K562 (cell line): ENCODE measurements at regions not wholly inside any gene's neighbourhood (a gene's known extent, or its start where the extent isn't known, plus 50 kb on each side); places are given as distances from the start of the nearest gene placed in this dataset.

Experiments
- ATAC-seq: fragments of 200-7000 bp; cut with Tn5 transposase; 3 replicates; pipeline ENCODE4 v1.9.1; 2020; ENCODE audit warnings: moderate library complexity
- BruUV-seq: library from RNA; stranded (reverse); fragments of 400-500 nt; replicated peaks from 2 replicates; lab custom pipeline; 2021; lab: Mats Ljungman, UMichigan
- CTCF ChIA-PET: fragments of 300-600 bp; formaldehyde crosslinking; extraction: SDS; loops from one replicate; lab custom pipeline; 2021; ENCODE audit warnings: low intra/inter-chr PET ratio; lab: Yijun Ruan, JAX
- POLR2A ChIA-PET: fragments of 300-600, 350-650 bp; sonication (Branson Sonifier 250); formaldehyde crosslinking; extraction: SDS; loops from one replicate; lab custom pipeline; 2021; ENCODE audit warnings: antibody characterized with exemption, inconsistent platforms; lab: Yijun Ruan, JAX
- DNase-seq, 4 experiments: peaks; one replicate each; pipeline versions ENCODE4 v3.0.0 to v3.0.0-alpha.2; 2011 to 2018; ENCODE audit warnings: low spot score in 3 of 4, mixed read lengths in 3 of 4; ENCODE audit errors: extremely low read depth in 1 of 4
- FAIRE-seq: peaks from 2 replicates; lab custom pipeline; 2011; peaks lifted over from hg19 to GRCh38; lab: Jason Lieb, UNC
- H2AFZ ChIP-seq: 2 replicates; pipeline ENCODE4 v1.6.0; 2011; ENCODE audit warnings: low read depth, low read length, control low read depth, inconsistent platforms
- H3K27ac ChIP-seq: fragments of 200-600 bp; 3 replicates; pipeline ENCODE4 v1.8.0; 2011; ENCODE audit warnings: low read depth, mild to moderate bottlenecking, control low read depth, inconsistent platforms, low read length, moderate library complexity, mixed read lengths; ENCODE audit errors: extremely low read depth
- H3K27me3 ChIP-seq, 2 experiments: fragments of 300-600 bp in 1 of 2; 2 replicates in 1 of 2; 3 replicates in 1 of 2; pipeline versions ENCODE4 v1.6.0 to v1.8.0; 2011; ENCODE audit warnings: inconsistent platforms in 2 of 2, low read length in 2 of 2, mild to moderate bottlenecking in 1 of 2, mixed read lengths in 1 of 2, moderate library complexity in 1 of 2; ENCODE audit not compliant: control insufficient read depth in 2 of 2, insufficient read depth in 2 of 2
- H3K36me3 ChIP-seq: fragments of 300-600 bp; 3 replicates; pipeline ENCODE4 v1.8.0; 2011; ENCODE audit warnings: mild to moderate bottlenecking, low read length, inconsistent platforms; ENCODE audit not compliant: control insufficient read depth, insufficient read depth
- H3K4me1 ChIP-seq, 2 experiments: fragments of 200-600 bp in 1 of 2; replicated peaks in 1 of 2; 2 replicates in 1 of 2; 3 replicates in 1 of 2; pipeline versions ENCODE4 v1.5.1 to v1.8.0; 2011; ENCODE audit warnings: inconsistent platforms in 2 of 2, low read length in 2 of 2, mild to moderate bottlenecking in 1 of 2, mixed read lengths in 1 of 2, moderate library complexity in 1 of 2; ENCODE audit not compliant: control insufficient read depth in 2 of 2, insufficient read depth in 2 of 2
- H3K4me2 ChIP-seq: 2 replicates; pipeline ENCODE4 v1.6.1; 2011; ENCODE audit warnings: low read length, control low read depth, inconsistent platforms, mixed read lengths; ENCODE audit not compliant: insufficient read depth
- H3K4me3 ChIP-seq: fragments of 200-600 bp; sonication (generic), shearing (Covaris generic); 2 replicates; pipeline ENCODE4 v1.5.1; 2016; ENCODE audit warnings: control low read depth, inconsistent platforms
- H3K79me2 ChIP-seq: fragments of 200-600 bp; 3 replicates; pipeline ENCODE4 v1.8.0; 2011; ENCODE audit warnings: low read length, inconsistent platforms; ENCODE audit not compliant: control insufficient read depth, insufficient read depth
- H3K9ac ChIP-seq, 2 experiments: 2 replicates each; pipeline versions ENCODE4 v1.6.0 to v1.6.1; 2011; ENCODE audit warnings: low read depth in 2 of 2, low read length in 2 of 2, control low read depth in 1 of 2, inconsistent platforms in 1 of 2, mild to moderate bottlenecking in 1 of 2, mixed read lengths in 1 of 2; ENCODE audit not compliant: insufficient read depth in 1 of 2
- H3K9me1 ChIP-seq: one replicate; pipeline ENCODE4 v1.6.0; 2011; ENCODE audit warnings: inconsistent platforms, mild to moderate bottlenecking, low read length, moderate library complexity; ENCODE audit not compliant: control insufficient read depth, insufficient read depth
- H3K9me3 ChIP-seq: replicated peaks from 2 replicates; pipeline ENCODE4 v1.5.1; 2011; ENCODE audit warnings: low read depth, low read length, inconsistent platforms; ENCODE audit not compliant: control insufficient read depth, insufficient read depth
- H4K20me1 ChIP-seq: replicated peaks from 2 replicates; pipeline ENCODE4 v1.6.1; 2011; ENCODE audit warnings: low read length, inconsistent platforms, mixed read lengths; ENCODE audit not compliant: control insufficient read depth, insufficient read depth
- ARID2 ChIP-seq: fragments of 450-650 bp; IDR thresholded peaks from 2 replicates; pipeline ENCODE4 v1.6.1; 2017; ENCODE audit warnings: antibody characterized with exemption, mild to moderate bottlenecking
- CHD7 ChIP-seq: fragments of 200-600 bp; sonication (generic); IDR thresholded peaks from one replicate; pipeline ENCODE4 v1.6.1; 2012; ENCODE audit warnings: mild to moderate bottlenecking, low read depth, low read length, inconsistent platforms
- GTF2B ChIP-seq: IDR thresholded peaks from 2 replicates; pipeline ENCODE4 v1.6.1; 2011; ENCODE audit not compliant: insufficient read length; ENCODE audit errors: extremely low read depth
- NFATC3 ChIP-seq: fragments of 450-650 bp; IDR thresholded peaks from 2 replicates; pipeline ENCODE4 v1.6.1; 2017; ENCODE audit warnings: mild to moderate bottlenecking
- RAD21 ChIP-seq, 2 experiments: fragments of 250-450 bp in 1 of 2; fragments of 450-650 bp in 1 of 2; sonication (Bioruptor Pico) in 1 of 2; formaldehyde crosslinking in 1 of 2; IDR thresholded peaks in 1 of 2; conservative IDR thresholded peaks in 1 of 2; 2 replicates each; pipeline versions ENCODE4 v1.4.0 to v1.8.0; 2020 to 2022; ENCODE audit warnings: mild to moderate bottlenecking in 2 of 2, moderate library complexity in 1 of 2
- SP2 ChIP-seq: IDR thresholded peaks from 2 replicates; pipeline ENCODE4 v1.6.1; 2011; ENCODE audit warnings: mild to moderate bottlenecking, low read depth, low read length, moderate library complexity; ENCODE audit not compliant: poor library complexity, severe bottlenecking; ENCODE audit errors: extremely low read depth
- WGBS: fragments of 100-300 bp; shearing (Covaris generic); methylation state at CpG from one replicate; pipeline ENCODE4 v1.1.6; 2016; ENCODE audit warnings: low coverage, mixed read lengths; ENCODE audit not compliant: insufficient coverage; ENCODE audit errors: missing lambda C conversion rate; 5-methylcytosine and 5-hydroxymethylcytosine counted together
- in situ Hi-C: fragments of 300-500 bp; cut with MboI; formaldehyde crosslinking; loops from 4 replicates; pipeline ENCODE4 v1.15.0; 2018; ENCODE audit warnings: inconsistent platforms, mixed read lengths
- intact Hi-C: fragments of 100-400 bp; cut with micrococcal nuclease; formaldehyde crosslinking; loops from 2 replicates; pipeline ENCODE4 v1.14.2; 2022
- TF ChIP-seq, protein P1 (sequence below): fragments of 450-650 bp; formaldehyde crosslinking; IDR thresholded peaks from 2 replicates; pipeline ENCODE4 v1.4.0; 2020; ENCODE audit warnings: mild to moderate bottlenecking

- CTCF ChIA-PET: no interaction called here
- BruUV-seq: no TSS peak
- TF ChIP-seq, protein P1, sequence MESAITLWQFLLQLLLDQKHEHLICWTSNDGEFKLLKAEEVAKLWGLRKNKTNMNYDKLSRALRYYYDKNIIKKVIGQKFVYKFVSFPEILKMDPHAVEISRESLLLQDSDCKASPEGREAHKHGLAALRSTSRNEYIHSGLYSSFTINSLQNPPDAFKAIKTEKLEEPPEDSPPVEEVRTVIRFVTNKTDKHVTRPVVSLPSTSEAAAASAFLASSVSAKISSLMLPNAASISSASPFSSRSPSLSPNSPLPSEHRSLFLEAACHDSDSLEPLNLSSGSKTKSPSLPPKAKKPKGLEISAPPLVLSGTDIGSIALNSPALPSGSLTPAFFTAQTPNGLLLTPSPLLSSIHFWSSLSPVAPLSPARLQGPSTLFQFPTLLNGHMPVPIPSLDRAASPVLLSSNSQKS (CRISPR knock-in tag): no peak
- TF ChIP-seq ARID2 (no peak), NFATC3 (no peak), GTF2B (no peak), CHD7 (no peak), SP2 (no peak), RAD21 (CRISPR knock-in tag; conservative IDR thresholded peaks at IDR 0.05 in 1 of 2, IDR thresholded peaks at IDR 0.05 in 1 of 2) (no peak)
Measured at GRCh38 chr5:142221091-142221860, 103.5 kb downstream of the SPRY4 start.

More at GRCh38 chr5:142221091-142221860, 103.5 kb downstream of the SPRY4 start:
- Histone ChIP-seq H3K4me2 (no peak overlapping the region), H3K4me1 (peaks cover 0 to 4% of the 10 kb centered on the region in 2 experiments; a peak in 2 of 5 replicates), H3K9me3 (no peaks in the 10 kb centered on the region), H3K36me3 (no peaks in the 10 kb centered on the region), H3K27ac (no peak overlapping the region), H2AFZ (no peak overlapping the region), H3K27me3 (peaks cover 29 to 45% of the 10 kb centered on the region in 2 experiments; a peak in 4 of 5 replicates), H4K20me1 (0 out of 2 replicates have a peak, but pooled peaks cover 4% of the 10 kb centered on the region), H3K9me1 (peaks cover 3% of the 10 kb centered on the region), H3K9ac (no peak overlapping the region), H3K79me2 (no peaks in the 10 kb centered on the region), H3K4me3 (no peak overlapping the region)
- intact Hi-C loops: no loop called here
- ATAC-seq (no peak), FAIRE-seq (no peak), DNase-seq (no peak)
- in situ Hi-C loops: no loop called here
- WGBS: 23% methylated on average over 11 of the region's 11 CpGs
- POLR2A ChIA-PET: interaction anchor here (0.7 kb wide), 1 partner anchor 11 kb away, joined by 3 read pairs; no protein-coding TSS in a partner anchor
